HG03378 (cell line): ENCODE measurements at regions not wholly inside any gene's neighbourhood (a gene's known extent, or its start where the extent isn't known, plus 50 kb on each side); places are given as distances from the start of the nearest gene placed in this dataset.

Experiments
- ATAC-seq: cut with Tn5 transposase; IDR thresholded peaks from one replicate; pipeline ENCODE4 v1.9.1; 2021; ENCODE audit warnings: mild to moderate bottlenecking, moderate library complexity; ENCODE audit not compliant: unreplicated experiment

GRCh38 chr17:73783382-73783766 is 139.1 kb upstream of the SDK2 start:
- no peak for ATAC-seq

GRCh38 chr17:73783945-73784603 is 139.8 kb upstream of the SDK2 start:
- no peak for ATAC-seq

- ATAC-seq: no peak
Observed at GRCh38 chr17:73785496-73785895, 141.3 kb upstream of the SDK2 start.

GRCh38 chr17:73785958-73786743 is 141.9 kb upstream of the SDK2 start:
- no peak for ATAC-seq

GRCh38 chr17:73787076-73788059 is 143.1 kb upstream of the SDK2 start:
- ATAC-seq: no peak

GRCh38 chr17:73788111-73788510 is 143.9 kb upstream of the SDK2 start:
- no peak for ATAC-seq

- ATAC-seq: no peak
Observed at GRCh38 chr17:73791121-73791520, 146.9 kb upstream of the SDK2 start.

- no peak for ATAC-seq
Observed at GRCh38 chr17:73791631-73792030, 147.4 kb upstream of the SDK2 start.

- no peak for ATAC-seq
Observed at GRCh38 chr17:73792994-73793393, 148.7 kb upstream of the SDK2 start.

- no peak for ATAC-seq
Observed at GRCh38 chr17:73794336-73794735, 150.1 kb upstream of the SDK2 start.

GRCh38 chr17:73795730-73796129 is 151.5 kb upstream of the SDK2 start:
- no peak for ATAC-seq

GRCh38 chr17:73797594-73798110 is 153.4 kb upstream of the SDK2 start:
- no peak for ATAC-seq

- ATAC-seq: no peak
Observed at GRCh38 chr17:73798111-73798748, 154.0 kb upstream of the SDK2 start.

GRCh38 chr17:73799096-73799495 is 154.9 kb upstream of the SDK2 start:
- ATAC-seq: no peak

- no peak for ATAC-seq
Observed at GRCh38 chr17:73799781-73800627, 155.8 kb upstream of the SDK2 start.

- ATAC-seq: no peak
Observed at GRCh38 chr17:73800893-73801292, 156.6 kb upstream of the SDK2 start.

GRCh38 chr17:73801455-73802100 is 157.3 kb upstream of the SDK2 start:
- ATAC-seq: no peak

- ATAC-seq: no peak
Observed at GRCh38 chr17:73802314-73802713, 158.1 kb upstream of the SDK2 start.

GRCh38 chr17:73802871-73803270 is 158.6 kb upstream of the SDK2 start:
- ATAC-seq: no peak
